PC-9 (cell line): ENCODE measurements at regions not wholly inside any gene's neighbourhood (a gene's known extent, or its start where the extent isn't known, plus 50 kb on each side); places are given as distances from the start of the nearest gene placed in this dataset.
"Not testable (repeated sequence)": the region's sequence is repeated elsewhere in the genome, so short reads cannot be mapped to it uniquely, and the experiment has no call there.

ENCODE experiments used
- BruUV-seq: library from RNA; stranded (reverse); fragments of 400-500 nt; replicated peaks from 2 replicates; lab custom pipeline; 2021; lab: Mats Ljungman, UMichigan
- CTCF ChIA-PET: fragments of 300-600 bp; sonication (Branson Sonifier 250); formaldehyde crosslinking; loops from one replicate; lab custom pipeline; 2022; ENCODE audit warnings: antibody characterized with exemption; lab: Charles Lee
- POLR2A ChIA-PET: fragments of 300-600 bp; sonication (Branson Sonifier 250); formaldehyde crosslinking; loops from one replicate; lab custom pipeline; 2022; ENCODE audit warnings: antibody characterized with exemption; ENCODE audit not compliant: unreplicated experiment; lab: Charles Lee
- DNase-seq, 2 experiments: peaks; one replicate each; pipeline versions ENCODE4 v3.0.0 to v3.0.0-alpha.2; 2015 to 2022; ENCODE audit warnings: mixed read lengths in 1 of 2
- H2AFZ ChIP-seq: fragments of 200-600 bp; sonication (generic); 2 replicates; pipeline ENCODE4 v1.8.1; 2017; ENCODE audit warnings: antibody characterized with exemption
- H3F3A ChIP-seq: fragments of 200-600 bp; sonication (generic); 2 replicates; pipeline ENCODE4 v1.8.1; 2017; ENCODE audit warnings: antibody characterized with exemption, mild to moderate bottlenecking, low read depth; ENCODE audit not compliant: insufficient read depth
- H3K27ac ChIP-seq: fragments of 200-600 bp; sonication (generic); 2 replicates; pipeline ENCODE4 v1.6.1; 2016; ENCODE audit warnings: mixed run types
- H3K27me3 ChIP-seq: fragments of 200-600 bp; sonication (generic); 2 replicates; pipeline ENCODE4 v1.6.1; 2016; ENCODE audit warnings: low read depth, mixed run types; ENCODE audit not compliant: insufficient read depth
- H3K36me3 ChIP-seq: fragments of 200-600 bp; sonication (generic); 2 replicates; pipeline ENCODE4 v1.6.1; 2016; ENCODE audit warnings: low read depth, mixed run types
- H3K4me1 ChIP-seq: fragments of 200-600 bp; sonication (generic); replicated peaks from 2 replicates; pipeline ENCODE4 v1.6.1; 2016; ENCODE audit warnings: mixed run types; ENCODE audit not compliant: insufficient read depth
- H3K4me2 ChIP-seq: fragments of 200-600 bp; sonication (generic); 2 replicates; pipeline ENCODE4 v1.6.1; 2017; ENCODE audit warnings: mixed run types
- H3K4me3 ChIP-seq: fragments of 200-600 bp; sonication (generic); 2 replicates; pipeline ENCODE4 v1.6.1; 2016; ENCODE audit warnings: mixed run types
- H3K79me2 ChIP-seq: fragments of 200-600 bp; sonication (generic); 2 replicates; pipeline ENCODE4 v1.6.1; 2017; ENCODE audit warnings: low read depth, mixed run types
- H3K9me2 ChIP-seq: fragments of 200-600 bp; sonication (generic); 2 replicates; pipeline ENCODE4 v1.8.1; 2017; ENCODE audit warnings: mild to moderate bottlenecking; ENCODE audit not compliant: insufficient read depth
- H3K9me3 ChIP-seq: fragments of 200-600 bp; sonication (generic); 2 replicates; pipeline ENCODE4 v1.8.1; 2016; ENCODE audit warnings: low read depth; ENCODE audit not compliant: insufficient read depth
- H4K20me1 ChIP-seq: fragments of 200-600 bp; sonication (generic); 2 replicates; pipeline ENCODE4 v1.8.1; 2017; ENCODE audit not compliant: insufficient read depth
- EZH2 ChIP-seq: fragments of 200-600 bp; sonication (generic); IDR thresholded peaks from 2 replicates; pipeline ENCODE4 v1.8.0; 2017; ENCODE audit warnings: antibody characterized with exemption, low read depth
- intact Hi-C: fragments of 100-400 bp; cut with micrococcal nuclease; formaldehyde crosslinking; loops from one replicate; pipeline ENCODE4 v1.10.0; 2022; ENCODE audit not compliant: unreplicated experiment
- TF ChIP-seq, protein P1 (sequence below): fragments of 200-600 bp; sonication (generic); conservative IDR thresholded peaks from 2 replicates; pipeline ENCODE4 v1.6.1; 2017; ENCODE audit warnings: mixed run types, antibody characterized with exemption, mild to moderate bottlenecking, moderate library complexity

DNA sequence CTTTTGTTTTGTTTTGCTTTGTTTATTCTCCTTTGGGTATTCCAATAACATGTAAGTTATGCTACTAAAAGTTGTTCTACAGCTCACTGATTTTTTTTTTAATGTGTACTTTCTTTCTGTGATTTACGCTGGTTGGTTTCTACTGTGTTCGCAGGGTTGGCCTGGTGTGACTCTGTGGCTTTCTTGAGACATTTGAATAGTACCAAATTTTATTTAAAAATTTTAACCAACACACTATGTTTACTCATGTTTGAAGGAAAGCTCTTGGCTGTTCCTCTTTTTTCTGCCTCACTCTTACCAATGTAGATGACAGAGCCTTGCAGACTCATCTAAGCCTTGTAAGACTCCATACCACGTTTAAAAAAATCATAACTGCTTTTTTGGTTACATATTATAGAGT, 1784.9 kb upstream of the DEFB115 start:
- Histone ChIP-seq H3K27ac (no peak overlapping the region), H2AFZ (no peak overlapping the region), H3K4me1 (no peaks in the 10 kb centered on the region), H3K9me2 (no peaks in the 10 kb centered on the region), H3K36me3 (no peaks in the 10 kb centered on the region), H3K79me2 (no peaks in the 10 kb centered on the region), H4K20me1 (no peaks in the 10 kb centered on the region), H3F3A (no peaks in the 10 kb centered on the region), H3K9me3 (no peaks in the 10 kb centered on the region), H3K27me3 (0 out of 2 replicates have a peak, but pooled peaks cover 4% of the 10 kb centered on the region), H3K4me2 (no peak overlapping the region), H3K4me3 (no peak overlapping the region)
- ChIA-PET POLR2A (no interaction called here), CTCF (no interaction called here)
- TF ChIP-seq, protein P1, sequence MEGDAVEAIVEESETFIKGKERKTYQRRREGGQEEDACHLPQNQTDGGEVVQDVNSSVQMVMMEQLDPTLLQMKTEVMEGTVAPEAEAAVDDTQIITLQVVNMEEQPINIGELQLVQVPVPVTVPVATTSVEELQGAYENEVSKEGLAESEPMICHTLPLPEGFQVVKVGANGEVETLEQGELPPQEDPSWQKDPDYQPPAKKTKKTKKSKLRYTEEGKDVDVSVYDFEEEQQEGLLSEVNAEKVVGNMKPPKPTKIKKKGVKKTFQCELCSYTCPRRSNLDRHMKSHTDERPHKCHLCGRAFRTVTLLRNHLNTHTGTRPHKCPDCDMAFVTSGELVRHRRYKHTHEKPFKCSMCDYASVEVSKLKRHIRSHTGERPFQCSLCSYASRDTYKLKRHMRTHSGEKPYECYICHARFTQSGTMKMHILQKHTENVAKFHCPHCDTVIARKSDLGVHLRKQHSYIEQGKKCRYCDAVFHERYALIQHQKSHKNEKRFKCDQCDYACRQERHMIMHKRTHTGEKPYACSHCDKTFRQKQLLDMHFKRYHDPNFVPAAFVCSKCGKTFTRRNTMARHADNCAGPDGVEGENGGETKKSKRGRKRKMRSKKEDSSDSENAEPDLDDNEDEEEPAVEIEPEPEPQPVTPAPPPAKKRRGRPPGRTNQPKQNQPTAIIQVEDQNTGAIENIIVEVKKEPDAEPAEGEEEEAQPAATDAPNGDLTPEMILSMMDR: no peak
- intact Hi-C loops: no loop called here
- no TSS peak for BruUV-seq
- no peak for DNase-seq

DNA sequence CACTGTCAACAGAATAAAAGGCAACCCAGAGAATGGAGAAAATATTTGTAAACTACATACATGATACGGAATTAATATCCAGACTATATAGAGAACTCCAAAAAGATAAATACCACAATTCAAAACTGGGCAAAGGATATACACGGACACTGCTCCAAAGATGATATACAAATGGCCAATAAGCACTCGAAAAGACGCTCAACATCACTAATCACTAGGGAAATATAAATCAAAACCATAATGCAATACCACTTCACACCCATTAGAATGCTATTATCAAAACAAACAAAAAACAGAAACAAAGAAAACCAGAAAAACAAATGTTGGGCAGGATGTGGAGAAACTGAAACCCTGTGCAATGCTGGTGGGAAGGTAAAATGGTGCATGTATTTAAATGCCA, 1764.6 kb upstream of the DEFB115 start:
- POLR2A ChIA-PET, BruUV-seq, CTCF ChIA-PET: not testable (repeated sequence)

DNA sequence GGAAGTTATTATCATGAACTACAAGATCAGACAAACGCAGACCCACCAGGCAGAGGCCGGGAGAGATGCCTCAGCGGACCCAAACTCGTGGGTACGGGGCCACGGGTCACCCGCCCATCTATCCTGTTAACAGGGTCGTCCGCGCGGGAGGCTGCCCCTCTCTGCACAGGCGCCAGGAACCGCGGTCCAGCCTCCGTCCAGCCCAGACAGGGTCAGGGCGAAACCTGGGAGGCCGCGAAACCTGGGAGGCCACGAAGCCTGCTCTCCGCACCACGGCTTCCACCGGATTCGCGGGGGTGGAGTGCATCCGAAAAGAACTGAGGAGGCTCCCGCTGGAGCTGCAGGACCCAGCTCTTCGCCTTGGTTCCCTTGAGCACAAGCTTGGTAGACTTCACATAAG, 1760.7 kb upstream of the DEFB115 start:
- Histone ChIP-seq H3K4me3 (peak overlapping the region; percentile 54), H2AFZ (peak overlapping the region; percentile 69), H3K4me2 (peak overlapping the region; percentile 53)
- DNase-seq, intact Hi-C loops, H3K9me3 ChIP-seq, H3K27ac ChIP-seq, H3F3A ChIP-seq, POLR2A ChIA-PET, H3K27me3 ChIP-seq, H4K20me1 ChIP-seq, H3K79me2 ChIP-seq, H3K36me3 ChIP-seq, H3K9me2 ChIP-seq, H3K4me1 ChIP-seq: not testable (repeated sequence)
- CTCF ChIA-PET: interaction anchor here (0.6 kb wide), 1 partner anchor 880 kb away, joined by 7 read pairs; no protein-coding TSS in a partner anchor
- TSS peak; percentile 78 for BruUV-seq

More for the DNA sequence above, 1764.6 kb upstream of the DEFB115 start:
- intact Hi-C loops, H3K36me3 ChIP-seq, H3F3A ChIP-seq, H3K27me3 ChIP-seq, H3K4me2 ChIP-seq, H3K27ac ChIP-seq, H2AFZ ChIP-seq, H3K79me2 ChIP-seq, H3K4me1 ChIP-seq, H3K9me3 ChIP-seq, H3K9me2 ChIP-seq, H4K20me1 ChIP-seq, H3K4me3 ChIP-seq, DNase-seq: not testable (repeated sequence)

DNA sequence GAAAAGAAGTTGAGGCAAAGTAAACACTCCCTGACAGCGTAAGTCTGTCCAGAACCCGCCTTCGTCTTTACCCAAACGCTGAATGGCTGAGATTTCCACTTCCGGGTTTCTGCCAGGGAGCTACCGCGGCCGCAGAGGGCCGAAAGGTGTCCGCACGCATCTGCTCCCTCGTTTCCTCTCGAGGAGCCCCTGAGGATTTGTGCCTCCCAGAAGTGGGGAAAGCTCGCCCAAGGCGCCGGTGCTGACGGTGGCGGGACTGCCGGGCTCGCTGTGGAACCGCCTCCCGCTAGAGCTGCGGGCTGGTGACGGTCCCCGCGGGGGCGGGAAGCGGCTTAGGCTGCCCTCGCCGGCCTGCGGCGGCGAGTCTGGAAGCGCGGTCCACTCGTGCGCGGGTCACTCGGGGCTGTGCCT, 1760.2 kb upstream of the DEFB115 start:
- no peaks in the 10 kb centered on the region for H3K79me2 ChIP-seq
- no peaks in the 10 kb centered on the region for H3K27me3 ChIP-seq
- POLR2A ChIA-PET: no interaction called here
- BruUV-seq: no TSS peak
- no peaks in the 10 kb centered on the region for H4K20me1 ChIP-seq
- intact Hi-C loops: no loop called here
- peak overlapping the region; percentile 53 for H3K4me2 ChIP-seq
- H3K27ac ChIP-seq: no peak overlapping the region
- DNase-seq: peak; percentile 46 to 87
- peak overlapping the region; percentile 54 for H3K4me3 ChIP-seq
- peak overlapping the region; percentile 69 for H2AFZ ChIP-seq
- H3F3A ChIP-seq: no peaks in the 10 kb centered on the region
- no peaks in the 10 kb centered on the region for H3K36me3 ChIP-seq
- no peaks in the 10 kb centered on the region for H3K4me1 ChIP-seq
- TF ChIP-seq, protein P1: no peak
- no peak for TF ChIP-seq EZH2
- H3K9me2 ChIP-seq: no peaks in the 10 kb centered on the region
- no peaks in the 10 kb centered on the region for H3K9me3 ChIP-seq
- CTCF ChIA-PET: interaction anchor here (0.6 kb wide), 1 partner anchor 880 kb away, joined by 7 read pairs; no protein-coding TSS in a partner anchor

DNA sequence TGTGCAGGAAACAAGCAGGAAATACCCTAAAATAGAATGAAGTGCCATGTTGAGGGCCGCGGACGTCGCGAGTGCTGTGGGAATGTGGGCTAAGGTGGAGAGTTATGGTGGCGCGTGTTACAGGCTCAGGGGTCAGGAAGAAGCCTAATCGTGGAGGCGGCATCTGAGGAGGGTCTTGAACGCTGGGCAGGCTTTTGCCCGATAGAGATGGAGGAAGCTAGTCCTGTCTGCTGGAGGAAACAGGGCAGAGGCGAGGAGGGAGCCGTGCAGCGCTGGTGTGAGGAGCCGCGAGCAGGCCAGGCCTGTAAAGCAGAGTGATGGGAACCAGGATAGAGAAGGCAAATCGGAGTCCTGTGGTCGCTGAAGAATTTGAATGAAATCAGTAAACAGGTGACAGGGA, 1759.8 kb upstream of the DEFB115 start:
- H3K79me2 ChIP-seq, POLR2A ChIA-PET, CTCF ChIA-PET, H3K9me3 ChIP-seq, intact Hi-C loops, H3K27ac ChIP-seq, DNase-seq, H3K36me3 ChIP-seq, H3K27me3 ChIP-seq, H3K4me1 ChIP-seq, H4K20me1 ChIP-seq, H3K9me2 ChIP-seq, H3F3A ChIP-seq: not testable (repeated sequence)
- Histone ChIP-seq H2AFZ (peak overlapping the region; percentile 69; the same call in 1 of the 2 replicates), H3K4me2 (peak overlapping the region; percentile 53), H3K4me3 (peak overlapping the region; percentile 54; the same call in 1 of the 2 replicates)
- TSS peak; percentile 90 for BruUV-seq

DNA sequence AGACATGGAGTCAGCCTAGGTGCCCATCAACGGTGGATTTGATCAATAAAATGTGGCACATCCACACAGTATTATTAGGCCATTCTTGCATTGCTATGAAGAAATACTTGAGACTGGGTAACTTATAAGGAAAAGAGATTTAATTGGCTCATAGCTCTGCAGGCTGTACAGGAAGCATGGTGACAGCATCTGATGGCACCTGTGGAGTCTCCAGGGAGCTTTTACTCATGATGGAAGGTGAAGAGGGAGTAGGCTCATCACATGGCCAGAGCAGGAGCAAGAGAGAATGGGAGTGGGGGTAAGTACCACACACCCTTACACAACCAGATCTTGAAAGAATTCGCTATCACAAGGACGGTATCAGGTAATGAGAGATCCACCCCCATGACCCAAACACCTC, 1756.7 kb upstream of the DEFB115 start:
- POLR2A ChIA-PET, BruUV-seq, DNase-seq, H3K9me2 ChIP-seq, H3K9me3 ChIP-seq, H3K4me2 ChIP-seq, H3K4me1 ChIP-seq, H3K4me3 ChIP-seq, H3K79me2 ChIP-seq, CTCF ChIA-PET, H3F3A ChIP-seq, H3K27me3 ChIP-seq, intact Hi-C loops, H2AFZ ChIP-seq, H4K20me1 ChIP-seq, H3K36me3 ChIP-seq, H3K27ac ChIP-seq: not testable (repeated sequence)
